ENCODE measurements at regions not wholly inside any gene's neighbourhood (a gene's known extent, or its start where the extent isn't known, plus 50 kb on each side); places are given as distances from the start of the nearest gene placed in this dataset.

GRCh38 chr13:31042481-31043165, 110.2 kb downstream of the TEX26 start:
- no peak overlapping the region for H3K9ac ChIP-seq (ENCODE audit: insufficient read depth in 1 of 2, low read depth in 2 of 2, low read length in 2 of 2)
- no peak overlapping the region for H3K4me2 ChIP-seq (ENCODE audit: insufficient read depth, low read length)
- ATAC-seq = no peak
- intact Hi-C loops (cut with micrococcal nuclease) = loop anchor here (5.0 to 10.0 kb wide), 2 partner anchors 65 to 168 kb away; no protein-coding TSS in a partner anchor
- BruUV-seq (replicated peaks) = no TSS peak
- H3K27ac ChIP-seq (ENCODE audit: extremely low read depth, low read depth, low read length) = no peak overlapping the region
- in situ Hi-C loops (cut with MboI) = no loop called here
- H3K79me2 ChIP-seq (ENCODE audit: control insufficient read depth, insufficient read depth, low read length) = no peaks in the 10 kb centered on the region
- H3K4me1 ChIP-seq (replicated peaks in 1 of 2; ENCODE audit: control insufficient read depth in 2 of 2, insufficient read depth in 2 of 2, low read length in 2 of 2) = peaks cover 4 to 5% of the 10 kb centered on the region in 2 experiments; a peak in 3 of 5 replicates
- ChIA-PET POLR2A (no interaction called here), CTCF (ENCODE audit: low intra/inter-chr PET ratio) (no interaction called here)
- peaks cover 0 to 12% of the 10 kb centered on the region in 2 experiments; a peak in 2 of 5 replicates for H3K27me3 ChIP-seq (ENCODE audit: control insufficient read depth in 2 of 2, insufficient read depth in 2 of 2, low read length in 2 of 2)
- no peak for DNase-seq (ENCODE audit: extremely low read depth in 1 of 4, low spot score in 3 of 4)
- H3K9me3 ChIP-seq (replicated peaks; ENCODE audit: control insufficient read depth, insufficient read depth, low read depth, low read length) = no peaks in the 10 kb centered on the region
- FAIRE-seq = no peak
- TF ChIP-seq SMARCB1 (IDR thresholded peaks at IDR 0.05; ENCODE audit: insufficient read length, low read depth) = no peak
- no peak for TF ChIP-seq FOXO4 (CRISPR knock-in tag; IDR thresholded peaks at IDR 0.05)
- no peak for TF ChIP-seq NONO (IDR thresholded peaks at IDR 0.05; ENCODE audit: low read depth in 2 of 2, low read length in 1 of 2)
- H4K20me1 ChIP-seq (replicated peaks; ENCODE audit: control insufficient read depth, insufficient read depth, low read length) = no peaks in the 10 kb centered on the region
- no peaks in the 10 kb centered on the region for H3K9me1 ChIP-seq (ENCODE audit: control insufficient read depth, insufficient read depth, low read length)
- no peaks in the 10 kb centered on the region for H3K36me3 ChIP-seq (ENCODE audit: control insufficient read depth, insufficient read depth, low read length)
- H3K4me3 ChIP-seq = no peak overlapping the region
- 16% methylated on average over 14 of the region's 16 CpGs for WGBS (ENCODE audit: insufficient coverage, low coverage, missing lambda C conversion rate)
- H2AFZ ChIP-seq (ENCODE audit: low read depth, low read length) = no peak overlapping the region

Measured in K562 (cell line).